GM19239 (cell line): ENCODE measurements at regions not wholly inside any gene's neighbourhood (a gene's known extent, or its start where the extent isn't known, plus 50 kb on each side); places are given as distances from the start of the nearest gene placed in this dataset.
A peak's percentile ranks its signal among the peaks of the same experiment; 100 is the strongest.
"Not testable (repeated sequence)": the region's sequence is repeated elsewhere in the genome, so short reads cannot be mapped to it uniquely, and the experiment has no call there.

ENCODE experiments used
- DNase-seq: peaks from one replicate; pipeline ENCODE4 v3.0.0; 2011; ENCODE audit warnings: low spot score; ENCODE audit not compliant: insufficient read length
- FAIRE-seq: peaks from 2 replicates; lab custom pipeline; 2011; peaks lifted over from hg19 to GRCh38; lab: Jason Lieb, UNC

GRCh38 chr6:28655164-28655563, 129.5 kb downstream of the GPX5 start:
- no peak for FAIRE-seq
- DNase-seq, result no peak

GRCh38 chr6:28656715-28657114, 131.0 kb downstream of the GPX5 start:
- no peak for FAIRE-seq
- DNase-seq, result no peak

- DNase-seq (no peak), FAIRE-seq (no peak)
These were observed 131.7 kb downstream of the GPX5 start for GRCh38 chr6:28657381-28657768.

- DNase-seq, result no peak
- no peak for FAIRE-seq
These were observed 132.2 kb downstream of the GPX5 start for GRCh38 chr6:28657769-28658465.

- DNase-seq, result no peak
- FAIRE-seq, result peak; percentile 67
These were observed 133.0 kb downstream of the GPX5 start for GRCh38 chr6:28658475-28659249.

GRCh38 chr6:28659250-28659566, 133.5 kb downstream of the GPX5 start:
- FAIRE-seq, result no peak
- no peak for DNase-seq

- DNase-seq, result no peak
- no peak for FAIRE-seq
These were observed 135.5 kb downstream of the GPX5 start for GRCh38 chr6:28661097-28661713.

- DNase-seq, result no peak
- FAIRE-seq, result no peak
These were observed 139.3 kb downstream of the GPX5 start for GRCh38 chr6:28664870-28665396.

GRCh38 chr6:28673417-28673786, 147.7 kb downstream of the GPX5 start:
- FAIRE-seq, result no peak
- DNase-seq, result no peak

- FAIRE-seq (peak; percentile 45), DNase-seq (no peak)
These were observed 148.3 kb downstream of the GPX5 start for GRCh38 chr6:28673787-28674671.

- FAIRE-seq, result no peak
- no peak for DNase-seq
These were observed 149.9 kb downstream of the GPX5 start for GRCh38 chr6:28675600-28675999.

GRCh38 chr6:28682542-28682941, 156.9 kb downstream of the GPX5 start:
- FAIRE-seq (no peak), DNase-seq (no peak)

- not testable (repeated sequence) for DNase-seq, FAIRE-seq
These were observed 157.4 kb downstream of the GPX5 start for GRCh38 chr6:28682956-28683685.

GRCh38 chr6:28683945-28684538, 158.4 kb downstream of the GPX5 start:
- DNase-seq (no peak), FAIRE-seq (peak; percentile 47)

- FAIRE-seq, DNase-seq: not testable (repeated sequence)
These were observed 160.3 kb downstream of the GPX5 start for GRCh38 chr6:28685960-28686359.

- not testable (repeated sequence) for DNase-seq
- FAIRE-seq, result peak; percentile 69
These were observed 160.9 kb downstream of the GPX5 start for GRCh38 chr6:28686446-28687027.

- not testable (repeated sequence) for DNase-seq, FAIRE-seq
These were observed 161.8 kb downstream of the GPX5 start for GRCh38 chr6:28687309-28687981.

- not testable (repeated sequence) for DNase-seq, FAIRE-seq
These were observed 166.3 kb downstream of the GPX5 start for GRCh38 chr6:28691991-28692390.
